Suppressor macrophage (primary cell): ENCODE measurements at regions not wholly inside any gene's neighbourhood (a gene's known extent, or its start where the extent isn't known, plus 50 kb on each side); places are given as distances from the start of the nearest gene placed in this dataset.
A peak's percentile ranks its signal among the peaks of the same experiment; 100 is the strongest.
"Not testable (repeated sequence)": the region's sequence is repeated elsewhere in the genome, so short reads cannot be mapped to it uniquely, and the experiment has no call there.

Experiments
- DNase-seq, 4 experiments: peaks; one replicate each; pipeline ENCODE4 v3.0.0-alpha.2; 2020 to 2022

- no peak for DNase-seq
Measured at GRCh38 chr21:14754259-14754604, 208.1 kb upstream of the SAMSN1 start.

DNA sequence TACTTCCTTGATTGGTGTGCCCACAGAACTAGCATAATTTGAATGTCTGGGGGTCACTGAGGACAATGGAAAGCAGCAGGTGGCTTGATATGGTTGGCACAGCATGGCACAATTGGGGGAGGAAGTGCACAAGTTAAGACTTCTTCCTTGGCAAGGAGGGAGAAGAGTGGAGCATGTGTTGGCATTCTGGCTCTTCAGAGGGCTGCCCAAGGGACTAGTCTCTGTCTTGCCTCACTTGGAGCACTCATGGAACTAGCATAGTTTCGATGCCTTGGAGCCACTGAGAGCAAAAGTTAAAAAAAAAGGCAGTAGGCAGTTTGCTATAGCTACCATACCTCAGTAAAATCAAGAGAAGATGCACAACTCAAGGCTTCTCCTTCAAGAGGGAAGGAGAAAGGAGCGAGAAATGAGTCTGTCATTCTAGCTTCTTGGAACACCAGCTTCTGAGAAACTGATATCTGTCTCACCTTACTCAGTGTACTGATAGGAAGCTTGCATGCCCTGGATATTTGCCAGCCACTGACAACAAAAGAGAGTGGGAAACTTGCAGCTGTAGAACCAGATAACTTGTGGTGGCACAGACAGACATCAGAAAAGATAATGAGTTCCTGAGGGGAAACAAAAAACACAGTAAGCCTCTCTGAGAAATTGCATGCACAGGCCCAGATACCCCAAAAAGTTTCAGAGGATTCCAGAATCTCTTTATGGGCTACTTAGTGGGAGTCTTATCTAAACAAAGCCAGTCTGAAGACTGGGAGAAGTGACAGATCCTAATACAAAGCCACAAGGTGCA lies 207.5 kb upstream of the SAMSN1 start:
- no peak for DNase-seq

GRCh38 chr21:14753069-14753465 lies 207.0 kb upstream of the SAMSN1 start:
- DNase-seq: no peak

DNA sequence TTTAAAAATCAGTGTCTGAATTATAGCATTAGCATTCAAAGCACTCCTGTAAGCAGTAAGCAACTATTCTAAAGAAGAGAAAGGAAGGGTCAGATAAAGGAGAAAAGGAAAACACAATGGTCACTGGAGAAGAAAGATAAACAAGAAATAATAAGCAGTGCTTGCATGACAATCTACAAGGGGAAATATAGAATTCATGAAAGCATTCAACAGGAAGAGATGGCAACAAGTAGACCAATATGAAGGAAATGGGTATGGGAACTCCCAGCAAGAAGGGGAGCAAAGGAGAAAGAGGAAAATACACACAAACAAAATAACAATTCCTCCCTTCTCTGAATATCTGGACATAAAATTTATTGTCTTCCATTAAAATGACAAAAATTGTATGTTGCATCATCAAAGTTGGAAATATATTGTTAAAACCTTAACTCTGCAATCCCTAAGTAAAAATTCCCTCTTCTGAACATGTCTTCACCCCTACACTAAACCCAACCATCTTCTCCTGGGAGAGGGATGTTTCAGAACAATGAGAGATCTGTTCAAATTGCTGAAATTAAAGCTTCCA lies 206.3 kb upstream of the SAMSN1 start:
- DNase-seq: no peak

- DNase-seq: no peak
Measured at GRCh38 chr21:14751602-14752344, 205.7 kb upstream of the SAMSN1 start.

DNA sequence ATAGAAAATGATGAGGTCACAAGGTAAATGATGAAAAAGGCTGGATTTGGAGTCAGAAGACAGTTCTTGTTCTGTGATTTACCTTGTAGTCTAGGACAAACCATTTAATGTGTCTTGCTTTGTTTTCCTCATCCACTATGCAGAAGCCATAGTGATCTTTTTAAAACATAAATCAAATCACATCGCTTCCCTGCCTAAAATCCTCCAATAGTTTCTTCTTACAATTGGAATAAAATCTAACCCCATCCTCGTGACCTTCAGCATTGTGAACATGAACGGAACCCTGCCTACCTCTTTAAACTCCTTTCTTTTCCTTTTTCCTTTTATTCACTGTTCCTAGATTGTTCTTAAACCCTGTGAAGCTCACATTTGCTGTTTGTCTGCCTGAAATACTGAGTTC lies 204.9 kb upstream of the SAMSN1 start:
- no peak for DNase-seq

- DNase-seq: no peak
Measured at GRCh38 chr21:14750041-14750440, 203.9 kb upstream of the SAMSN1 start.

DNA sequence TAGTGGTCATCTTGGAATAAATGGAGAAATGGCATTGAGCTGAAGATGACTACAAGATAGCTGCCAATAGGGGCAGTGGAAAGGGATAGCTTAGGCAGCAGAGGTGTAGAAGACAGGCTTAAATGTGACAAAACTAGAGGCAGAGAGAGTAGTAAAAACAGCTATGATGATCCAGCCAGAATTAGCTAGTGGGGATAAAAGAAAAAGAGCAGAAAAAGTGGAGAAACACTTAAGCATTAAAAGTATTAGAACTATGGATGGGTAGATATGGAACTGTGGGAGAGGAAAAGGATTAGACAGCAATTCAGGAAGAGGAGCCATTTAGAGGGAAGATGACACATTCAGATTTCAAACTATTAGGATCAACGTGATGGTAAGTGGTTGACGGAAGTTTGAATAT lies 202.5 kb upstream of the SAMSN1 start:
- DNase-seq: no peak

DNA sequence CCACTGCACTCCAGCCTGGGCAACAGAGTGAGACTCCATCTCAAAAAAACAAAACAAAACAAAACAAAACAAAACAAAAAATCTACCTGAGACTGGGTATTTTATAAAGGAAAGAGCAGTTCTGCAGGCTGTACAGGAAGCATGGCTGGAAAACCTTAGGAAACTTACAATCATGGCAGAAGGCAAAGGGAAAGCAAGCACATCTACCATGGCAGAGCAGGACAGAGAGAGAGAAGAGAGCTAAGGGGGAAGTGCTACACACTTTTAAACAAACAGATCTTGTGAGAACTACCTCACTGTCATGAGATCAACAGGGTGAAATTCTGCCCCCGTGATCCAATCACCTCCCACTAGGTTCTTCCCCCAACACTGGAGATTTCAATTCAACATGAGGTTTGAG lies 198.3 kb upstream of the SAMSN1 start:
- DNase-seq: peak; percentile 30 to 63 (median 62)

- DNase-seq: no peak
Measured at GRCh38 chr21:14742119-14742518, 196.0 kb upstream of the SAMSN1 start.

DNA sequence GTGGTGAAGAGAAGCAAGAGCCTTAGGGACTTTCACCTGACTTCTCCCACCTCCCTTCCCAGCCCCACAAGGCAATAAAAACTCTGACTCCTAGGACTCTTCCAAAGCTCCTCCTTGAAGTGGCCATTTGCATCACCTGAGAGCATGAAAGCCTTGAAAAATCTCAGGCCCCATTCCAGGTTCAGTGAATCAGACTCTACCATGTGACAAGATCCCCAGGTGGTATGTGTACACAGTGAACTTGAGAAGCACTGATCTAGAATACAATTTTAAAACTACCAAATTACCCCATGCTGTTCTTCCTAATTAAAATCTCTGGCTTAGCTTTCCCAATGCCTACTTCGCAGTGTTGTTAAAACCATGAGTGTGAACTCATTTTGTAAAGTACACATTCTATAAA lies 195.1 kb upstream of the SAMSN1 start:
- DNase-seq: no peak

GRCh38 chr21:14740692-14741091 lies 194.6 kb upstream of the SAMSN1 start:
- DNase-seq: no peak

- DNase-seq: no peak
Measured at GRCh38 chr21:14740116-14740515, 194.0 kb upstream of the SAMSN1 start.

- no peak for DNase-seq
Measured at GRCh38 chr21:14739590-14739989, 193.5 kb upstream of the SAMSN1 start.

DNA sequence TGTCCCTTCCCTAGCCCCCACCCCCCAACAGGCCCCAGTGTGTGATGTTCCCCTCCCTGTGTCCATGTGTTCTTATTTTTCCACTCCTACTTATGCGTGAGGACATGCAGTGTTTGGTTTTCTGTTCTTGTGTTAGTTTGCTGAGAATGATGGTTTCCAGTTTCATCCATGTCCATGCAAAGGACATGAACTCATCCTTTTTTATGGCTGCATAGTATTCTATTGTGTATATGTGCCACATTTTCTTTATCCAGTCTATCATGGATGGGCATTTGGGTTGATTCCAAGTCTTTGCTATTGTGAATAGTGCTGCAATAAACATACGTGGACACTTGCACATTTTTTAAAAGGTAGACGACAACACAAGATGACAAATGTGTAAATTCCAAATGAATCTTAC lies 192.5 kb upstream of the SAMSN1 start:
- DNase-seq: not testable (repeated sequence)

- DNase-seq: peak; percentile 66 to 88 (median 74)
Measured at GRCh38 chr21:14737922-14738321, 191.8 kb upstream of the SAMSN1 start.

DNA sequence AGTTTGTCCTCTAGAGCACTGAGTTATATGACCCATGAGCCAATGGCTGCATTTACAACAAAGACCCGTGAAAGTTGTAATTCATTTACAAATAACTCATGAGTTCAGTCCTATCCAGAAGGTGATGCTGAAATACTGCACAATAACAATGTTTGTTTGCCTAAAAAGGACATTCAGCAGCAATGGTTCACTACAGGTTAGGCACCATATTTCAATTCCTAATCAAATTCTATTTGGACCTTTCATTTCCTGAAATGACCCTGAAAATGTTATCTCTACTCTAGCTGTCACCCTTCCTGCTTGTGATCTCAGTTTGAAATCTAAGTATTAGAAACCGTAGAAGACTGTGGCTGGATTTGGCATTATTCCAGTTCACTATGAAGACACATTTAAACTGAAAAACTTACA lies 191.2 kb upstream of the SAMSN1 start:
- no peak for DNase-seq

DNA sequence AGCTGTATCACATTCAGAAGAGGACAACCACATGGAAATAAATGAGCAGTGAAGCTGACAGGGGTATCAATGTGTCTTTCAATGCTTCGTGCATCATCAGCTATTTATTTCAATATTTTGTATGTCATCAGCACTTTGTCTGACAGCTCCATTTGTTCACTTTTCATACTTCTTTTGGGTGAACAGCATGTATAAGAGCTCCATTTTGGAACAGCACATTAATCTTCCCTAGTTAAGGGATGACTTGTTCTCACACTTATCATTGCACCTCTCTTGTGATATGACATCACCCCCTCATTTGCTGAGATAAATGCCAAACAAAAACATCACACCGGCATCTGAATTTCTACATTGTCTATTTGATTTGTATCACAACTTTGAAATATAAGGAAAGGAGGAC lies 190.6 kb upstream of the SAMSN1 start:
- DNase-seq: no peak

DNA sequence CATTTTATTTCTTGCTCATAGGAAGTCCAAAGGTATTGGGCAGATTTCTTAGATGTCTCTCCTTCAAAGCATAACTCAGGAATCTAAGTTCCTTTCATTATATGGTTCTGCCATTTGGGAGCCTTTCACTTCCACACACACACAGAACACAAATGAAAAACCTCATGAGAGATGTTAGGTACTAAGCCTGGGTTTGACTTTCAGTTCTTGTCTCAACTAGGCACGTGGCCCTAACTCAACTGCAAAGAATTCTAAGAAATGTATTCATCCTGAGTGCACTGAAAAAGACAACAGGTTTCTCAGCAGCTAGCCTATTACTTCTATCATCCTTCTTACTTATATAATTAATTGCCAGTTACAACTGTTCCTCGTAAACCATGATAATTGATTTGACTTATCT lies 190.0 kb upstream of the SAMSN1 start:
- DNase-seq: peak in 1 of 4 experiments; percentile 23

DNA sequence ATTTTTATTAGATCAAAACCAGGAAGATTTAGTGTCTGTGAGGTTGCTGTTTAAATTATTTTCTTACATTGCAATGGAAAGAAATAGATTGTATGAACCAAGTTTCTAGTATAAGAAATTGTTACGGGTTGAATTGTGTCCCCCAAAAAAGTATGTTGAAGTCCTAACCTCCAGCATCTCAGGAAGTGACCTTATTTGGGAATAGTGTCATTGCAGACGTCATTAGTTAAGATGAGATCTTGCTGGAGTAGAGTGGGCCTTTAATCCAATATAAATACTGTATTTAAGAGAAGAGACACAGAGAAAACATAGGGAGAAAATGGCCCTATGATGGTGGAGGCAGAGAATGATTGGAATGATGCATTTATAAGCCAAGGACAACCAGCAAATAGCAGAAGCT lies 188.7 kb upstream of the SAMSN1 start:
- no peak for DNase-seq

DNA sequence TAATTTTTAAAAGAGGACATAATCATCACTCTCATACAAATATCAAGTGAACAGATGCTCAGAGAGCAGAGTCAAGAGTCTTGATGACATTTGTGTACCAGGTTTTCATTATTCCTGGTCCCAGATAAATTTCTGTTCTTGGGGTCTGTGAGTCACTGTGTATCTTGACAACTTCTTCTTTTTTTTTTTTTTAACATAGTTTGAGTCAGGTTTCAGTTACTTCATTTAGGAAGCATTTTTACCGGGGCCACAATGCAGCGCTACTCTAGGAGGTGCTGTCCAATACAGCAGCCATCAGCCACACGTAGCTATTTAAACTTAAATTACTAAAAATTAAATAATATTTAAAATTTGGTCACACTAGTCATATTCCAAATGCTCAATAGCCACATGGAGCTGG lies 188.1 kb upstream of the SAMSN1 start:
- DNase-seq: peak; percentile 39 to 69 (median 56)

- no peak for DNase-seq
Measured at GRCh38 chr21:14725219-14725618, 179.1 kb upstream of the SAMSN1 start.

DNA sequence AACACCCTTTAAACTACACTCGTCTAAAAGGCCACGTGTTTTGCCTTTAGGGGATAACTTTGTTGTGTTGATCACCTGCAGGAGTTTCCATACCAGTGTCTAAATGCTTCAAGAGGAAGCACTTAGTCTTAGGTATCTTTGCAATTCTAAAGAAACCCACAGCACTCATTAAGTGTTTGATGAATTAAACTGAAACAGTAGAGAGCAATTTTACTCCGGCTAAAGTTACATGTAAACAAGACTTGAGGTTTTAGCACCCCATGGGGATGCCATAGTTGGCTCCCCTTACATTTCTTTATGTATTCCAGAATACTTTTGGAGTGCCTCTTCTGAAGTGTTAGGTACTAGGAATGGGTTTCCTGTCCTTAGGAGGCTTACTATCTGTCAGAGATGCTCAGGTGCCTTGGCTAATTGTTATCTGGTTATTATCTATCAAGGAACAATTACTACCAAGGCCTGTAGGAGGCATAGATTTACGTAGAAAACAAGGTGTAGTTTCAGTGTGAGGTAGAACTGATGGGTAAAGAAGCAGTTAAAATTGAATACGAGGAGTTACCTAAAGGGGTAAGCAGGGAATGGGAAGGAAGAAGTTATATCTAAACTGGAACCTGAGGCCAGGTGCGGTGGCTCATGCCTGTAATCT lies 176.8 kb upstream of the SAMSN1 start:
- DNase-seq: no peak

DNA sequence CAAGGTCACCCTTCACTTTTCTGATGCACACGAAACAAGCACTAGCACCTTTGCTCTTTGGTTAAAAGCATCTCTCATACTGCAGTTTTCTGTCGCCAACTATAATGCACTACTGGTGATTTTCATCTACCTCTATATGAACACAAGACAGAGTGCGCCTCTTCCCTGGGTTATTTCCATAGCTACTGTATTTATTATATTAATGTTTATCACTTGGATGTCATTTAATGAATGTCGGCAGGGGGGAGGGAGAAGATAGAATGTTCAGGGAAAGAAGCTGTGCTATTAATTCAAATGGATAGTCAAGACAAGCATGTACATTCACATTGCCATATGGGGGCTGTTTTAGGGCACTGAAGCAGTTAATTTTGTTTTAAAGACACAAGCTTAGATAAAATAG lies 174.1 kb upstream of the SAMSN1 start:
- DNase-seq: no peak
